Upper lobe of right lung (tissue), 1 donor: ENCODE measurements at regions not wholly inside any gene's neighbourhood (a gene's known extent, or its start where the extent isn't known, plus 50 kb on each side); places are given as distances from the start of the nearest gene placed in this dataset.
A peak's percentile ranks its signal among the peaks of the same experiment; 100 is the strongest.

Experiments used
- ATAC-seq: fragments of 200-7000 bp; cut with Tn5 transposase; one replicate; pipeline ENCODE4 v1.9.1; 2020; ENCODE audit warnings: mild to moderate bottlenecking, moderate library complexity
- DNase-seq: peaks from one replicate; pipeline ENCODE4 v3.0.0-alpha.2; 2020
- H3K27ac ChIP-seq: fragments of 200-600 bp; one replicate; pipeline ENCODE4 v1.8.0; 2022
- H3K27me3 ChIP-seq: fragments of 200-600 bp; one replicate; pipeline ENCODE4 v1.8.0; 2022; ENCODE audit warnings: mild to moderate bottlenecking
- H3K36me3 ChIP-seq: fragments of 200-600 bp; one replicate; pipeline ENCODE4 v1.8.0; 2022
- H3K4me1 ChIP-seq: fragments of 200-600 bp; one replicate; pipeline ENCODE4 v1.8.0; 2022
- H3K4me3 ChIP-seq: fragments of 200-600 bp; one replicate; pipeline ENCODE4 v1.8.0; 2022; ENCODE audit warnings: mild to moderate bottlenecking
- H3K9me3 ChIP-seq: fragments of 200-600 bp; one replicate; pipeline ENCODE4 v1.8.0; 2022
- CTCF ChIP-seq: fragments of 200-600 bp; IDR thresholded peaks from one replicate; pipeline ENCODE4 v1.8.0; 2022; ENCODE audit warnings: antibody characterized with exemption
- intact Hi-C: fragments of 100-400 bp; cut with DNase I; formaldehyde crosslinking; loops from one replicate; pipeline ENCODE4 v1.11.0; 2022
- donor health status: DM: no; HTN: yes; CAD: no; lungs with severe emphysema.

- Histone ChIP-seq H3K36me3 (no peaks in the 10 kb centered on the region), H3K4me1 (no peaks in the 10 kb centered on the region), H3K27ac (no peak overlapping the region), H3K27me3 (no peaks in the 10 kb centered on the region), H3K4me3 (no peak overlapping the region), H3K9me3 (no peaks in the 10 kb centered on the region)
- no peak for TF ChIP-seq CTCF
- DNase-seq, result no peak
- intact Hi-C loops, result no loop called here
- ATAC-seq, result no peak
These were observed 143.6 kb downstream of the SLC38A4 start for GRCh38 chr12:46682148-46682547.

DNA sequence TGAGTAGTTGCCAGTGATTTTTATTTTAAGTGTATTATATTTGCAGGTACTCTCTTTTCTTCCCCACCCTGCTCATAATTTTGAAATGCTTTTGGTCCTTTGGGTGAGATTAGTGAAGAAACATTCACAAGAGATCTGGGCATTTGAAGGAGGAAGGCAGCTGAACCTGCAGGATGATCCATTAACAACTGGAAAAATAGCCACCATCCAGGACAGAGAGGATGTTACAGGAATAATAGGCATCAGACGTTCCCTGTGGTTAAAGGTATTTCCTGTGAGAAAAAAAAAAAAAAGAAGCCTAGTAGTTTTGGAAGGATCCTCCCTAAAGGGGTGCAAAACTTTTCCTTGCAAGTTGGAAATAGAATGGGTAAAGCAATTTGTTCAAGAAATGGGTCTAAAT, 145.3 kb downstream of the SLC38A4 start:
- Histone ChIP-seq H3K4me1 (no peaks in the 10 kb centered on the region), H3K36me3 (no peaks in the 10 kb centered on the region), H3K27ac (no peak overlapping the region), H3K4me3 (no peak overlapping the region), H3K27me3 (no peaks in the 10 kb centered on the region), H3K9me3 (no peaks in the 10 kb centered on the region)
- TF ChIP-seq CTCF, result no peak
- intact Hi-C loops, result no loop called here
- no peak for ATAC-seq
- DNase-seq, result no peak

GRCh38 chr12:46679754-46680153, 146.0 kb downstream of the SLC38A4 start:
- H3K27ac ChIP-seq, result no peak overlapping the region
- no peaks in the 10 kb centered on the region for H3K4me1 ChIP-seq
- H3K36me3 ChIP-seq, result no peaks in the 10 kb centered on the region
- intact Hi-C loops, result no loop called here
- H3K4me3 ChIP-seq, result no peak overlapping the region
- no peaks in the 10 kb centered on the region for H3K27me3 ChIP-seq
- TF ChIP-seq CTCF, result no peak
- no peak for DNase-seq
- no peak for ATAC-seq
- no peaks in the 10 kb centered on the region for H3K9me3 ChIP-seq

GRCh38 chr12:46678426-46678825, 147.4 kb downstream of the SLC38A4 start:
- Histone ChIP-seq H3K27ac (no peak overlapping the region), H3K9me3 (no peaks in the 10 kb centered on the region), H3K27me3 (no peaks in the 10 kb centered on the region), H3K4me3 (no peak overlapping the region), H3K4me1 (no peaks in the 10 kb centered on the region), H3K36me3 (no peaks in the 10 kb centered on the region)
- no peak for DNase-seq
- no peak for ATAC-seq
- no peak for TF ChIP-seq CTCF
- intact Hi-C loops, result no loop called here

DNA sequence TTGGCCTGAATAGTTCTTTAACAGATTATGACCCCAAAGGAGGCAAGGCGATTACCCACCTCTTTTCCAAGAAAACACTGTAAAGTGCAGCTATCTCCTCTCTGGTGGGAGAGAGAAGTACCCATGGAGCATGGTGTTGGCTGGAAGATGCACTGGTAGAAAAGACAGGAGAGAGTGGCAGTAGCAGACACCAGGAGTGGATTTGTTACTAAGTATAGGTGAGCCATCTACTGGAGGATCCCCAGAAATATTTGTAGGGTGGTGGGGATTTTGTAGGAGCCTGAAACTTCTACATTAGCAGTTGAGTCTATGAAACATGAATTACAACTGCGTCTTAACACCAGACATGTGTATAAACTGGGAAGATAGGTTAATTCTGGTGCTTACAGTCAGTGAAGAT, 148.0 kb downstream of the SLC38A4 start:
- H3K9me3 ChIP-seq, result no peaks in the 10 kb centered on the region
- intact Hi-C loops, result no loop called here
- peak; percentile 17 for TF ChIP-seq CTCF
- no peaks in the 10 kb centered on the region for H3K4me1 ChIP-seq
- no peaks in the 10 kb centered on the region for H3K36me3 ChIP-seq
- H3K4me3 ChIP-seq, result no peak overlapping the region
- ATAC-seq (no peak), DNase-seq (no peak)
- H3K27ac ChIP-seq, result no peak overlapping the region
- no peaks in the 10 kb centered on the region for H3K27me3 ChIP-seq

GRCh38 chr12:46676797-46677520, 148.8 kb downstream of the SLC38A4 start:
- Histone ChIP-seq H3K27ac (no peak overlapping the region), H3K4me1 (no peaks in the 10 kb centered on the region), H3K27me3 (no peaks in the 10 kb centered on the region), H3K9me3 (no peaks in the 10 kb centered on the region), H3K4me3 (no peak overlapping the region), H3K36me3 (no peaks in the 10 kb centered on the region)
- ATAC-seq, result no peak
- no peak for TF ChIP-seq CTCF
- intact Hi-C loops, result no loop called here
- no peak for DNase-seq
